ENCODE measurements at regions not wholly inside any gene's neighbourhood (a gene's known extent, or its start where the extent isn't known, plus 50 kb on each side); places are given as distances from the start of the nearest gene placed in this dataset.

DNA sequence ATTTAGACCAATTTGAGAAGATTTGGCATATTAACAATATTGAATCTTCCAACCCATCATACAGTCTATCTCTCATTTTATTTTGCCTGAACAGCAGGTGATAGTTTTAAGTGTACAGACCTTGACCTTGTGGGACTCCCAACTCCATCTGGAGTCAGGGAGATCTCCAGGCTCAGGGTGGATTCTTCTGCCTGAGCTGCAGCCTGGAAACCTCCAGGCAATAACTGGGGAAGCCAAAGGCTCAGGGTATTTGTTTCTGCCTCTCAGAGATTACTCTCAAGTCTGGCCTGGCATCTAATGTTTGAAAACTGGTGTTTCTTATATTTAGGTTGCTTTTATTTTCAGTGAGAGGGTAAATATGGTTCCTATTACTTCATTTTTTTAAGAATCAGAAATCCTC lies 102.1 kb upstream of the C1QTNF9B start:
- ChIA-PET CTCF (interaction anchor here (1.2 to 2.6 kb wide), 2 partner anchors 21 to 40 kb away, joined by 3 to 7 read pairs; no protein-coding TSS in a partner anchor), POLR2A (no interaction called here)
- peaks cover 2% of the 10 kb centered on the region for H3K27me3 ChIP-seq (ENCODE audit: control insufficient read depth, insufficient read depth, low read length)
- H3K36me3 ChIP-seq (ENCODE audit: control insufficient read depth, insufficient read depth, low read length) = no peaks in the 10 kb centered on the region
- DNase-seq (ENCODE audit: low read depth) = no peak
- no peak overlapping the region for H3K4me3 ChIP-seq (ENCODE audit: low read depth, low read length)
- TF ChIP-seq, protein P1, sequence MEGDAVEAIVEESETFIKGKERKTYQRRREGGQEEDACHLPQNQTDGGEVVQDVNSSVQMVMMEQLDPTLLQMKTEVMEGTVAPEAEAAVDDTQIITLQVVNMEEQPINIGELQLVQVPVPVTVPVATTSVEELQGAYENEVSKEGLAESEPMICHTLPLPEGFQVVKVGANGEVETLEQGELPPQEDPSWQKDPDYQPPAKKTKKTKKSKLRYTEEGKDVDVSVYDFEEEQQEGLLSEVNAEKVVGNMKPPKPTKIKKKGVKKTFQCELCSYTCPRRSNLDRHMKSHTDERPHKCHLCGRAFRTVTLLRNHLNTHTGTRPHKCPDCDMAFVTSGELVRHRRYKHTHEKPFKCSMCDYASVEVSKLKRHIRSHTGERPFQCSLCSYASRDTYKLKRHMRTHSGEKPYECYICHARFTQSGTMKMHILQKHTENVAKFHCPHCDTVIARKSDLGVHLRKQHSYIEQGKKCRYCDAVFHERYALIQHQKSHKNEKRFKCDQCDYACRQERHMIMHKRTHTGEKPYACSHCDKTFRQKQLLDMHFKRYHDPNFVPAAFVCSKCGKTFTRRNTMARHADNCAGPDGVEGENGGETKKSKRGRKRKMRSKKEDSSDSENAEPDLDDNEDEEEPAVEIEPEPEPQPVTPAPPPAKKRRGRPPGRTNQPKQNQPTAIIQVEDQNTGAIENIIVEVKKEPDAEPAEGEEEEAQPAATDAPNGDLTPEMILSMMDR (IDR thresholded peaks at IDR 0.05; ENCODE audit: insufficient read depth, low read depth, low read length) = no peak

DNA sequence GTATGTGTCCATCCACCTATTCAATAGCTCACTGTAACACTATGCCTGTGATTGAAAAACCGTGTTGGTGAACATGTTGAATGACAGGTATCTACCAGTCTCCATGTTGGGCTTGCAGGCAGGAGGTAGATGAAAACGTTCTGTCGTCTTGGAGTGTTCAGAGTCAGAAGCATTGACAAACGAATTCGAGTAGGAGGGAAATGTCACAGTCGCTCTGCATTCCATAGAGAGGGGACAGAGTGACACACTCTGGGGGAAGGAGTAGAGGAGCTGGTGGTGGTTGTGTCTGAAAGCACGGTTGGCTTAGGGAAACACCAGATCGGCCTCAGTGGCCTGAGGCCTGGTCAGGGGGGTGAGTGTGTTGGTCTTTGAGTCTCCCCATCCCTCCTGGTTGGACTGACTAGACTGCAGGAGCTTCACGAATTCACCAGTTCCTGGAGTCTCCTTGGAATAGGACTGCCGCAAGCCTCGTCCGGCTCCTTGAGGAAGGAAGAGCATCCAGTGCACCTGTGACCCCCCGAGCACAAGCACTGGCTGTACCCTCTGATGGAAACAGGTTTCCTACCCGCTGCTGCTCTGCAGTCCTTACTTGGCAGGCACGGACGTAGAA lies 105.0 kb upstream of the C1QTNF9B start:
- Histone ChIP-seq H3K27me3 (ENCODE audit: control insufficient read depth, insufficient read depth, low read length) (peaks cover 2% of the 10 kb centered on the region), H3K36me3 (ENCODE audit: control insufficient read depth, insufficient read depth, low read length) (no peaks in the 10 kb centered on the region), H3K4me3 (ENCODE audit: low read depth, low read length) (no peak overlapping the region)
- ChIA-PET CTCF (interaction anchor here (0.8 kb wide), 1 partner anchor 11 kb away, joined by 3 read pairs; no protein-coding TSS in a partner anchor), POLR2A (no interaction called here)
- TF ChIP-seq, protein P1 (IDR thresholded peaks at IDR 0.05; ENCODE audit: insufficient read depth, low read depth, low read length) = no peak
- no peak for DNase-seq (ENCODE audit: low read depth)

DNA sequence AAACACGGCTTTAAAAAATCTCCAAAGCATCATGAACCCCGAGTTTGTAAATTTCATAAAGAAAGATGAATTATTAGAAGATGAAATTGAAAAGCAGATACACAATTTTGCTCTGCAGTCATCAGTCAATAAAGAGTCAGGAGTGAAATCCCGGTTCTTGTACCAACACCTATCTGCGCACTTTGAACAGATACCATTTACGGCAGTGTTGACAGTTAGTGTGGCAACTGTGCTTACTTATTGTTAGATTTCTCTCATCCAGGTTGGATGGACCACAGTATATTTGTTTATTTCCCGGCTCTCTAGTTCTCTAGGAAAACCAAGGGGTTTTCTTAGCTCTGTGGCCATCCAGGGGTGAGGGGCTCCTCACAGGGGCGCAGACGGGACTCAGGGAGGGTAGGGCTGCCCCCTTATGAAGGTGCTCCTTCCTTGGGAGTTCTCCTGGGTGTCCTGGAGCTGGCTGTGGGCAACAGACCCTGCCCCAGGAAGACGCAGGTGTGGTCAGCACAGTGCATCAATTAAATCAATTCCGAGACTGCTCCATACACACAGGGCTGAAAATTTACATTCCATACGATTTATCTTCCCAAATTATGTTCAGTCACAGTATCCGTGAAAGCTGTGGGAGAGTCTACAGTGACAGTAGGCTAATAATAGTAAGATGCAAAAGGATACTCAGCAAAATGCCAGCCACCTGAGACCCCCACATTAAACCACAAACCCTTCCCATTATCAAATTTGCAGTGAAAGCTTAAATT lies 107.0 kb upstream of the C1QTNF9B start:
- H3K4me3 ChIP-seq (ENCODE audit: low read depth, low read length) = no peak overlapping the region
- ChIA-PET CTCF (interaction anchor here (1.1 to 1.8 kb wide), 4 partner anchors 8 to 224 kb away, joined by 3 to 7 read pairs (median 4); no protein-coding TSS in a partner anchor), POLR2A (no interaction called here)
- H3K27me3 ChIP-seq (ENCODE audit: control insufficient read depth, insufficient read depth, low read length) = peaks cover 2% of the 10 kb centered on the region
- TF ChIP-seq, protein P1 (IDR thresholded peaks at IDR 0.05; ENCODE audit: insufficient read depth, low read depth, low read length) = no peak
- DNase-seq (ENCODE audit: low read depth) = no peak
- no peaks in the 10 kb centered on the region for H3K36me3 ChIP-seq (ENCODE audit: control insufficient read depth, insufficient read depth, low read length)

DNA sequence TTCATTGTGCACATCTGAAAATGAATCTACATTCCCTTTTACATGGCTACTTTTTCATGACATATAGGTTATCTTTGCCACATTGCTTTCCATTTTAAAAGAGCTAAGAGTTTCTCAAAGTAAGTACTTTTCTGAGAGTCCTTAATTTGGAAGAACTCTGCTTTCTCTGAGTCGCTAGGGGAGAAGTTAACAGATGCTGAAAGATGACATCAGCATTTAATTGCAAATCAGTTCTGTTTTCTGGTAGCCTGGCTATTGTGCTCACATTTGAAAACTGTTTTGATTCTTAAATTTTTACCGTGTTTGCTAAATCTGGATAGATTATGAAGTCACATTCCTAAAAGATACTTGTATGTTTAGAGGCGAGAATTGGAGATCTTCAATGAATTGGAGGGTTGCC lies 107.7 kb upstream of the C1QTNF9B start:
- TF ChIP-seq, protein P1 (IDR thresholded peaks at IDR 0.05; ENCODE audit: insufficient read depth, low read depth, low read length) = no peak
- POLR2A ChIA-PET = no interaction called here
- CTCF ChIA-PET = interaction anchor here (0.9 to 1.8 kb wide), 5 partner anchors 8 to 223 kb away, joined by 3 to 7 read pairs (median 3); no protein-coding TSS in a partner anchor
- H3K27me3 ChIP-seq (ENCODE audit: control insufficient read depth, insufficient read depth, low read length) = peaks cover 2% of the 10 kb centered on the region
- no peaks in the 10 kb centered on the region for H3K36me3 ChIP-seq (ENCODE audit: control insufficient read depth, insufficient read depth, low read length)
- no peak for DNase-seq (ENCODE audit: low read depth)
- no peak overlapping the region for H3K4me3 ChIP-seq (ENCODE audit: low read depth, low read length)

DNA sequence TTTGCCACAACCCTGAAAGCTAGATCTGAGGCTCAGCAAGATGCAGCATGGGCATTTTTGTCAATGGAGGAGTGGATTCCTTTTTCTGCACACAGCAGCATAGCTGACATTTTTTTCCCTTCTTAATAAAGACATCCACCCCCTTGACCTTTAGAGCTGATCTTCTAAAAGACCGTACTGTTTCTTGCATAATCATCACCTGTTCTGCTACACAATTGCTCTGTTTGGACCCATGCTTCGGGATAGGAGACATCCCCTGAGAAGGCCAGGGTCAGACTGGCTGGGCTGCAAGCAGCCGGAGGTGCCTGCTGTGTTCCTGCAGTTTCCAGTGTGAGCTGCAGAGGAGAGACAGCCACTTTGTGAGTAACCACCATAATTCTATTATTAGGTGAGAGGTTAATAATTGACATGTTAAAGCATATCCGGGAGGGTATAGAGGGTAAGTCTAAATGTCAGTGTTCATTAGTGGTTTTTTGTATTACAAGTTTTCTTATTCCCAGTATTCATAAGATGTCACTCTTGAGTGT lies 108.5 kb upstream of the C1QTNF9B start:
- no peak overlapping the region for H3K4me3 ChIP-seq (ENCODE audit: low read depth, low read length)
- CTCF ChIA-PET = interaction anchor here (0.9 to 1.8 kb wide), 7 partner anchors 9 to 222 kb away, joined by 3 to 7 read pairs (median 3); no protein-coding TSS in a partner anchor
- POLR2A ChIA-PET = no interaction called here

More for the DNA sequence above, 108.5 kb upstream of the C1QTNF9B start:
- DNase-seq (ENCODE audit: low read depth) = no peak
- Histone ChIP-seq H3K27me3 (ENCODE audit: control insufficient read depth, insufficient read depth, low read length) (no peaks in the 10 kb centered on the region), H3K36me3 (ENCODE audit: control insufficient read depth, insufficient read depth, low read length) (no peaks in the 10 kb centered on the region)
- TF ChIP-seq, protein P1 (IDR thresholded peaks at IDR 0.05; ENCODE audit: insufficient read depth, low read depth, low read length) = no peak

All from BJ (cell line).